Neural crest cell (in vitro differentiated cells): ENCODE measurements at regions not wholly inside any gene's neighbourhood (a gene's known extent, or its start where the extent isn't known, plus 50 kb on each side); places are given as distances from the start of the nearest gene placed in this dataset.
A peak's percentile ranks its signal among the peaks of the same experiment; 100 is the strongest.

ENCODE experiments used
- DNase-seq: peaks from one replicate; pipeline ENCODE4 v3.0.0; 2021; ENCODE audit warnings: low read depth, mixed read lengths, low spot score
- H3K27ac Mint-ChIP-seq: one replicate; pipeline ENCODE4 v1.8.0; 2021; ENCODE audit warnings: mild to moderate bottlenecking, mixed read lengths; ENCODE audit not compliant: unreplicated experiment
- H3K27me3 Mint-ChIP-seq: 2 replicates; pipeline ENCODE4 v1.8.0; 2021; ENCODE audit warnings: low read depth, mild to moderate bottlenecking, mixed read lengths
- H3K36me3 Mint-ChIP-seq: 2 replicates; pipeline ENCODE4 v1.8.0; 2021; ENCODE audit warnings: low read depth, mild to moderate bottlenecking, mixed read lengths
- H3K4me1 Mint-ChIP-seq: 2 replicates; pipeline ENCODE4 v1.8.0; 2021; ENCODE audit warnings: mixed read lengths
- H3K4me3 Mint-ChIP-seq: one replicate; pipeline ENCODE4 v1.8.0; 2021; ENCODE audit warnings: mild to moderate bottlenecking, mixed read lengths
- H3K9me3 Mint-ChIP-seq: 2 replicates; pipeline ENCODE4 v1.8.0; 2021; ENCODE audit warnings: mixed read lengths
- CTCF ChIP-seq: fragments of 200-600 bp; sonication (generic); conservative IDR thresholded peaks from 2 replicates; pipeline ENCODE4 v1.5.0; 2021; ENCODE audit warnings: antibody characterized with exemption, mild to moderate bottlenecking

DNA sequence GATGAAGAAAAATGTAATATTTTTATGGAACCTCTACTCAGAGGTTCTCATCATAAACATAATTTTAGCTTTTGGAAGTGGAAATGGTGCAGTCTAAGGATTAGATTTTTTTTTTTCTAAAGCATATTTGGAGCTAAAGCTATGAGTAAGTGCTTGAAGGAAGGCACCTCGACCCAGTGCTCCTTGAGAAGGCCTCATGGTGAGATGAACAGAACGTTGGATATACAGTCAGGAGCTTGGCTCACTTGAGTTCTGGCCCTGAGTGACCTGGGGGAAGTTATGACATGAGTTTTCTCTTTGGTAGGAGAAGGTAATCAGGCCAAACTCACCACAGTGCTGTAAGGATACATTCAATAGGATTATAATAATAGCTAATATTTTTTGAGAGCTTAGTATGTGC, 163.3 kb downstream of the JCAD start:
- TF ChIP-seq CTCF: no peak
- Mint-ChIP-seq H3K4me3 (no peak overlapping the region), H3K9me3 (peaks cover 7% of the 10 kb centered on the region), H3K27ac (no peak overlapping the region), H3K4me1 (peaks cover 7% of the 10 kb centered on the region), H3K36me3 (no peaks in the 10 kb centered on the region), H3K27me3 (no peaks in the 10 kb centered on the region)
- no peak for DNase-seq

GRCh38 chr10:29895456-29895855, 163.9 kb downstream of the JCAD start:
- H3K9me3 Mint-ChIP-seq: peaks cover 8% of the 10 kb centered on the region
- TF ChIP-seq CTCF: no peak
- no peak overlapping the region for H3K27ac Mint-ChIP-seq
- H3K4me1 Mint-ChIP-seq: peaks cover 7% of the 10 kb centered on the region
- H3K27me3 Mint-ChIP-seq: no peaks in the 10 kb centered on the region
- no peaks in the 10 kb centered on the region for H3K36me3 Mint-ChIP-seq
- no peak for DNase-seq
- no peak overlapping the region for H3K4me3 Mint-ChIP-seq

DNA sequence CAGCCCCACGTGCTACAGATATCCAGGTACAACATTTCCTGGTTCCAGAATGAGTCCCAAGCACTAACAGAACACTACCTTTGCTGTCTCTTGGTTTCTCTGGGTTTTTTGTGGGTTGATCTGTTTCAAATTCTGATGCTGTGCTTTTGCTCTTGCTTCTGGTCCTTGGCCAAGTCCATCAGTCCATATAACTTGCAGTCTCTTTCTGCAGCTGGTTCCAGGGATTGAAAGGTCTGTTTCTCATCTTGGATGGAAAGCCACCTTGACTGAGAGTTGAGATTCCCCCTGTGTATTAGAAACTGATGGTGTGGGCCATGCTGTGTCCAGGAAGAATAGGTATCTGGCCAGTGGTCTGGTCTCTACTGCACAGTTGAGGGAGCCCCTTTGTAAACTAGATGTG, 171.1 kb downstream of the JCAD start:
- Mint-ChIP-seq H3K27ac (no peak overlapping the region), H3K27me3 (no peaks in the 10 kb centered on the region), H3K9me3 (peaks cover 2% of the 10 kb centered on the region), H3K36me3 (no peaks in the 10 kb centered on the region), H3K4me1 (peaks cover 14% of the 10 kb centered on the region), H3K4me3 (no peak overlapping the region)
- no peak for TF ChIP-seq CTCF
- DNase-seq: no peak

GRCh38 chr10:29886299-29886698, 173.1 kb downstream of the JCAD start:
- Mint-ChIP-seq H3K36me3 (no peaks in the 10 kb centered on the region), H3K27me3 (no peaks in the 10 kb centered on the region), H3K4me1 (peaks cover 25% of the 10 kb centered on the region), H3K9me3 (peaks cover 2% of the 10 kb centered on the region), H3K27ac (peak overlapping the region; percentile 92), H3K4me3 (no peak overlapping the region)
- no peak for TF ChIP-seq CTCF
- no peak for DNase-seq

- no peak overlapping the region for H3K27ac Mint-ChIP-seq
- TF ChIP-seq CTCF: no peak
- no peaks in the 10 kb centered on the region for H3K36me3 Mint-ChIP-seq
- H3K4me1 Mint-ChIP-seq: peaks cover 35% of the 10 kb centered on the region
- no peak overlapping the region for H3K4me3 Mint-ChIP-seq
- DNase-seq: no peak
- H3K9me3 Mint-ChIP-seq: no peaks in the 10 kb centered on the region
- no peaks in the 10 kb centered on the region for H3K27me3 Mint-ChIP-seq
These were observed 176.2 kb downstream of the JCAD start for GRCh38 chr10:29883231-29883630.

DNA sequence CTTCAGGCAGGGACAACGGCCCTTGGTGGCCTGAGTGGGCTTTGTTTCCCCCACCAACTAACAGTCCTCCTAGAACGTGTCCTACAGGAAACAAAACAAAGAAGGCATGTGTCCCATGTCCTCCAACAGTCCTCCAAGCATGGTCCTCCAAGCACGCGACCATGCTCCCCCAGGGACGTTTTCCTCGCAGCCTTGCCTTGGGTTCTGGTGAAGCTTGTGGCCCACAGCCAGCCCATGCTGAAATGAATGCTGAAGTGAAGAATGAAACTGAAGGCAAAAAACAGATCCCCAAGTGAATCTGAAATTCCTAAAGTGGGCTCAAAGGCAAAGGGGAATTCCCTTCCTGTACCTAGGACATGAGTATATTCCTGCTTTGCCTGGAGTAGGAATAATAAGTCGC, 176.6 kb downstream of the JCAD start:
- no peak overlapping the region for H3K27ac Mint-ChIP-seq
- DNase-seq: no peak
- H3K27me3 Mint-ChIP-seq: no peaks in the 10 kb centered on the region
- no peak overlapping the region for H3K4me3 Mint-ChIP-seq
- no peak for TF ChIP-seq CTCF
- H3K36me3 Mint-ChIP-seq: no peaks in the 10 kb centered on the region
- peaks cover 40% of the 10 kb centered on the region for H3K4me1 Mint-ChIP-seq
- H3K9me3 Mint-ChIP-seq: peaks cover under 1% of the 10 kb centered on the region
